NB4 (cell line): ENCODE measurements at regions not wholly inside any gene's neighbourhood (a gene's known extent, or its start where the extent isn't known, plus 50 kb on each side); places are given as distances from the start of the nearest gene placed in this dataset.

ENCODE experiments used
- CTCF ChIP-seq: IDR thresholded peaks from one replicate; pipeline ENCODE4 v1.5.1; 2012; ENCODE audit warnings: low read depth, low read length
- POLR2A ChIP-seq: IDR thresholded peaks from 2 replicates; pipeline ENCODE4 v1.6.1; 2011; ENCODE audit warnings: mild to moderate bottlenecking; ENCODE audit not compliant: insufficient read length; ENCODE audit errors: extremely low read depth

DNA sequence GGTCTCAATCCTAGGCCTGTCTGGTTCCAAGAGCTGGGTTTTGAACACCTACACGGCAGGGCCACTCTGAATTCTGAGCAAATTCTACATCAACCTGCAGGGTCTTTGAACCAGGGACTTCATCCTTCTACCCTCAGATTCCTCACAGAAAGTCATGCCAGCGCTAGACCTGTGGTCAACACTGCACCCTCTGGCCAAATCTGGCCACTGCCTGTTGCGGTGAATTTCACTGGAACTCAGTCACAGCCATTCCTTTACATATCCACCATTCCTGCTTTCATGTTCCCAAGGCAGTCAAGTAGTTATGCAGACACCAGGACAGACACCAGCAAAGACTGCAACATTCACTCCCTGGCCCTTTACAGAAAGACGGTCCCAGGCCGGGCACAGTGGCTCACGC lies 144.6 kb downstream of the C16orf95 start:
- TF ChIP-seq CTCF (no peak), POLR2A (no peak)
